Esophagus muscularis mucosa (tissue), 4 donors: ENCODE measurements at regions not wholly inside any gene's neighbourhood (a gene's known extent, or its start where the extent isn't known, plus 50 kb on each side); places are given as distances from the start of the nearest gene placed in this dataset.

Source experiments
- EP300 ChIP-seq: sonication (generic); formaldehyde crosslinking; IDR thresholded peaks from one replicate; pipeline ENCODE4 v1.6.1; 2017; ENCODE audit warnings: antibody characterized with exemption
- POLR2A ChIP-seq: fragments of 450-650 bp; IDR thresholded peaks from one replicate; pipeline ENCODE4 v1.6.1; 2017; ENCODE audit warnings: antibody characterized with exemption, moderate library complexity, mild to moderate bottlenecking, low read depth
- POLR2AphosphoS5 ChIP-seq, 2 donors: sonication (generic); formaldehyde crosslinking; IDR thresholded peaks; one replicate each; pipeline ENCODE4 v1.6.1; 2017; ENCODE audit warnings: antibody characterized with exemption in 2 of 2
- TF ChIP-seq, protein P1 (sequence below), 3 experiments: fragments of 200-600 bp in 2 of 3; fragments of 450-650 bp in 1 of 3; sonication (generic) in 2 of 3; IDR thresholded peaks; one replicate each; pipeline ENCODE4 v1.5.1; 2017 to 2019; ENCODE audit warnings: antibody characterized with exemption in 3 of 3, mild to moderate bottlenecking in 2 of 3, moderate library complexity in 1 of 3

DNA sequence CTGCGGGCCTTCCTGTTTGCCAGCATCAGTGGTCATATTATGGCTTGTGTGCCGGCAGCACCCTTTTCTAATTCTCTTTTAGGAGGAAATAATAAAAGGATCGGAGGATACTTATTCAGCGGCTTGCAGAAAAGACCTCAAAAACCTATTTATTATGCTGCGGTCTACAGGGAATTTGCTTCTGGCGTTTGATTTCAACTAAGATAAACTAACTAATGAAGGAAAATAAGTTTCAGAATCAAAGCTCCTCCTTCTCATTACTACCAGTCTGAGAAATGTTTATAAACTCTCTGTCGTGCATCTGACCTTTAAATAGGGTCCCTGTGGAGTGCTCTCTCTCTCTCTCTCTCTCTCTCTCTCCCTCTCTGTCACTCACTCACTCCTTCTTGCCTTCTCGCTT lies 335.0 kb upstream of the GLI3 start:
- TF ChIP-seq POLR2A = no peak
- TF ChIP-seq, protein P1, sequence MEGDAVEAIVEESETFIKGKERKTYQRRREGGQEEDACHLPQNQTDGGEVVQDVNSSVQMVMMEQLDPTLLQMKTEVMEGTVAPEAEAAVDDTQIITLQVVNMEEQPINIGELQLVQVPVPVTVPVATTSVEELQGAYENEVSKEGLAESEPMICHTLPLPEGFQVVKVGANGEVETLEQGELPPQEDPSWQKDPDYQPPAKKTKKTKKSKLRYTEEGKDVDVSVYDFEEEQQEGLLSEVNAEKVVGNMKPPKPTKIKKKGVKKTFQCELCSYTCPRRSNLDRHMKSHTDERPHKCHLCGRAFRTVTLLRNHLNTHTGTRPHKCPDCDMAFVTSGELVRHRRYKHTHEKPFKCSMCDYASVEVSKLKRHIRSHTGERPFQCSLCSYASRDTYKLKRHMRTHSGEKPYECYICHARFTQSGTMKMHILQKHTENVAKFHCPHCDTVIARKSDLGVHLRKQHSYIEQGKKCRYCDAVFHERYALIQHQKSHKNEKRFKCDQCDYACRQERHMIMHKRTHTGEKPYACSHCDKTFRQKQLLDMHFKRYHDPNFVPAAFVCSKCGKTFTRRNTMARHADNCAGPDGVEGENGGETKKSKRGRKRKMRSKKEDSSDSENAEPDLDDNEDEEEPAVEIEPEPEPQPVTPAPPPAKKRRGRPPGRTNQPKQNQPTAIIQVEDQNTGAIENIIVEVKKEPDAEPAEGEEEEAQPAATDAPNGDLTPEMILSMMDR (IDR thresholded peaks at IDR 0.05) = no peak
- no peak for TF ChIP-seq POLR2AphosphoS5 (IDR thresholded peaks at IDR 0.05)
- no peak for TF ChIP-seq EP300
